GM23248 (cell line): ENCODE measurements at regions not wholly inside any gene's neighbourhood (a gene's known extent, or its start where the extent isn't known, plus 50 kb on each side); places are given as distances from the start of the nearest gene placed in this dataset.
"Not testable (repeated sequence)": the region's sequence is repeated elsewhere in the genome, so short reads cannot be mapped to it uniquely, and the experiment has no call there.

ENCODE experiments used
- EZH2 ChIP-seq: fragments of 200-600 bp; sonication (generic); IDR thresholded peaks from 2 replicates; pipeline ENCODE4 v1.6.1; 2018; ENCODE audit warnings: antibody characterized with exemption, mild to moderate bottlenecking; ENCODE audit not compliant: insufficient read depth, poor library complexity, severe bottlenecking
- EZH2phosphoT487 ChIP-seq: fragments of 200-600 bp; sonication (generic); IDR thresholded peaks from 2 replicates; pipeline ENCODE4 v1.6.1; 2018; ENCODE audit warnings: antibody characterized with exemption, moderate library complexity, mild to moderate bottlenecking, low read depth; ENCODE audit not compliant: insufficient read depth

DNA sequence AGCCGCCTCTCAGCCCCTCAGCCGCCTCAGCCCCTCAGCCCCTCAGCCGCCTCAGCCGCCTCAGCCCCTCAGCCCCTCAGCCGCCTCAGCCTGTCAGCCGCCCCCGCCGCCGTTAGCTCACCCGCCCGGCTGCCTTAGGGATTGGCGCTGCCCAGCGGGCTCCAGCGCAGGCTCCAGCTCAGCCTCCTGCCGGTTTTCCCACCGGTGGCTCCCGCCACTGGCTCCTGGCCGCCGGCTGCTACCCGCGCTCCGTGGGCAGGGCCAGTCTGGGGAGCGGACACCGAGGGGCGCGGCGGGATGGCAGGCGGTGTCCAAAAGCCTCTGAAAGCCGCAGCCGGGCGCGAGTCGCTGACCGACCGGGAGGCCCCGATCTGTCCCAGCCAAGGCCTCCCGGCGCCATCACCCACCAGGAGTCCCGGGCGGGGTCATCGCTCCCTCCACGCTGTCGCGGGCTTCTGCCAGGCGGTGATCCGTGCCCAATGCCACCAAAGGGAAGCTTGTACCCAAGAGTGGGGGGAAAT, 1532.7 kb downstream of the REEP3 start:
- not testable (repeated sequence) for TF ChIP-seq EZH2phosphoT487, EZH2
